Gastrocnemius medialis (tissue), 4 donors: ENCODE measurements at regions not wholly inside any gene's neighbourhood (a gene's known extent, or its start where the extent isn't known, plus 50 kb on each side); places are given as distances from the start of the nearest gene placed in this dataset.

Source experiments
- POLR2A ChIP-seq, 2 donors: fragments of 450-650 bp; IDR thresholded peaks; one replicate each; pipeline ENCODE4 v1.6.1; 2017; ENCODE audit warnings: antibody characterized with exemption in 2 of 2, mild to moderate bottlenecking in 2 of 2, moderate library complexity in 2 of 2
- TF ChIP-seq, protein P1 (sequence below), 5 experiments: fragments of 450-650 bp in 3 of 5; fragments of 200-600 bp in 2 of 5; sonication (generic) in 2 of 5; IDR thresholded peaks in 4 of 5; conservative IDR thresholded peaks in 1 of 5; 1 replicate in 4 of 5; 2 replicates in 1 of 5; pipeline ENCODE4 v1.5.1; 2016 to 2019; ENCODE audit warnings: antibody characterized with exemption in 5 of 5, mild to moderate bottlenecking in 3 of 5, moderate library complexity in 3 of 5

DNA sequence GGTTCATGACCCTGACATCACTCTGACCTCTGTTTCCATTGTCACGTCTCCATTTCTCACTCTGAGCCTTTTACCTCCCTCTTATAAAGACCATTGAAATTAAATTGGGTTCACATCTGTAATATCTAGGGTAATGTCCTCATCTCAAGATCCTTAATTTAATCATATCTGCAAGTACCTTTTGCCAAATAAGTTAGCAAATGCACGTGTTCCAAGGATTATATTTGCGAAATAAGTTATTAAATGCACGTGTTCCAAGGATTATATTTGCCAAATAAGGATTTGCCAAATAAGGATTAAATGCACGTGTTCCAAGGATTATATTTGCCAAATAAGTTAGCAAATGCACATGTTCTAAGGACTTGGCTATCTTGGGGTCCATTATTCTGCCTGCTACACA lies 938.0 kb downstream of the NLGN4X start:
- TF ChIP-seq, protein P1, sequence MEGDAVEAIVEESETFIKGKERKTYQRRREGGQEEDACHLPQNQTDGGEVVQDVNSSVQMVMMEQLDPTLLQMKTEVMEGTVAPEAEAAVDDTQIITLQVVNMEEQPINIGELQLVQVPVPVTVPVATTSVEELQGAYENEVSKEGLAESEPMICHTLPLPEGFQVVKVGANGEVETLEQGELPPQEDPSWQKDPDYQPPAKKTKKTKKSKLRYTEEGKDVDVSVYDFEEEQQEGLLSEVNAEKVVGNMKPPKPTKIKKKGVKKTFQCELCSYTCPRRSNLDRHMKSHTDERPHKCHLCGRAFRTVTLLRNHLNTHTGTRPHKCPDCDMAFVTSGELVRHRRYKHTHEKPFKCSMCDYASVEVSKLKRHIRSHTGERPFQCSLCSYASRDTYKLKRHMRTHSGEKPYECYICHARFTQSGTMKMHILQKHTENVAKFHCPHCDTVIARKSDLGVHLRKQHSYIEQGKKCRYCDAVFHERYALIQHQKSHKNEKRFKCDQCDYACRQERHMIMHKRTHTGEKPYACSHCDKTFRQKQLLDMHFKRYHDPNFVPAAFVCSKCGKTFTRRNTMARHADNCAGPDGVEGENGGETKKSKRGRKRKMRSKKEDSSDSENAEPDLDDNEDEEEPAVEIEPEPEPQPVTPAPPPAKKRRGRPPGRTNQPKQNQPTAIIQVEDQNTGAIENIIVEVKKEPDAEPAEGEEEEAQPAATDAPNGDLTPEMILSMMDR (IDR thresholded peaks at IDR 0.05 in 4 of 5, conservative IDR thresholded peaks at IDR 0.05 in 1 of 5): no peak
- no peak for TF ChIP-seq POLR2A (IDR thresholded peaks at IDR 0.05)
